ENCODE measurements at regions not wholly inside any gene's neighbourhood (a gene's known extent, or its start where the extent isn't known, plus 50 kb on each side); places are given as distances from the start of the nearest gene placed in this dataset.

DNA sequence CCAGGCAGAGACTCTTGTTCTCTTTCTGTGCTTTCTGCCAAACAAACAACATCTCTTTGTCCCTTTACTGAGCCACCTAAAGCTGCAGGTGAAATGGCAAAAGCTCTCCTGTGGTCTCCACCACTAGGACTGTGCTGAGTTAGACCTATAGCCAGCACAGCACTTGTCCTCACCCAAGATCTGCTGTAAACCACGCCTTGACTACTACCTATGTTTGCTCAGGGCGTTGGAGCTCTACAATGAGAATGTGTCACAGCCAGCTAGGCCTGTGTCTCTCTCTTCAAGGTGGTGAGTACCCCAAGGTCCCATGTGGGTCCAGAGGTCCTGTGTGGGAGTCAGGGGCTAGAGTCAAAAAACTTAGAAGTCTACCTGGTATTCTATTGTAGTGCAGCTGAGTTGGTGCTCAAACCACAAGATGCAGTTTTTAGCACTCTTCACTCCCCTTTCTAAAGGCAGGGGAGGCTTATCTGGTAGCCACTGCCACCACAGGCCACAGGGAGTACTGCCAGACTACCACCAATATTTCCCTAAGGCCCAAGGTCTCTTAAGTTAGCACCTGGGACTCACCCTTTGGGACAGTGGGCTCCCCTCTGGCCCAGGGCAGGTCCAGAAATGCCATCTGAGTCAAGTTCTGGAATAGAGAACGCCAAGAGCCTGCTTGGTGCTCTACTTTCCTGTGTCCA is 96.8 kb upstream of the RPRM start:
- Mint-ChIP-seq H3K4me3 (no peak overlapping the region), H3K36me3 (ENCODE audit: insufficient read depth in 1 of 3, low read depth in 3 of 3) (no peaks in the 10 kb centered on the region), H3K4me1 (no peaks in the 10 kb centered on the region), H3K27ac (no peak overlapping the region), H3K27me3 (ENCODE audit: low read depth) (no peaks in the 10 kb centered on the region), H3K9me3 (no peaks in the 10 kb centered on the region; a peak in 2 of 5 replicates)
- H3K14ac ChIP-seq (ENCODE audit: insufficient read depth, low read length) = no peak overlapping the region
- TF ChIP-seq, protein P1, sequence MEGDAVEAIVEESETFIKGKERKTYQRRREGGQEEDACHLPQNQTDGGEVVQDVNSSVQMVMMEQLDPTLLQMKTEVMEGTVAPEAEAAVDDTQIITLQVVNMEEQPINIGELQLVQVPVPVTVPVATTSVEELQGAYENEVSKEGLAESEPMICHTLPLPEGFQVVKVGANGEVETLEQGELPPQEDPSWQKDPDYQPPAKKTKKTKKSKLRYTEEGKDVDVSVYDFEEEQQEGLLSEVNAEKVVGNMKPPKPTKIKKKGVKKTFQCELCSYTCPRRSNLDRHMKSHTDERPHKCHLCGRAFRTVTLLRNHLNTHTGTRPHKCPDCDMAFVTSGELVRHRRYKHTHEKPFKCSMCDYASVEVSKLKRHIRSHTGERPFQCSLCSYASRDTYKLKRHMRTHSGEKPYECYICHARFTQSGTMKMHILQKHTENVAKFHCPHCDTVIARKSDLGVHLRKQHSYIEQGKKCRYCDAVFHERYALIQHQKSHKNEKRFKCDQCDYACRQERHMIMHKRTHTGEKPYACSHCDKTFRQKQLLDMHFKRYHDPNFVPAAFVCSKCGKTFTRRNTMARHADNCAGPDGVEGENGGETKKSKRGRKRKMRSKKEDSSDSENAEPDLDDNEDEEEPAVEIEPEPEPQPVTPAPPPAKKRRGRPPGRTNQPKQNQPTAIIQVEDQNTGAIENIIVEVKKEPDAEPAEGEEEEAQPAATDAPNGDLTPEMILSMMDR (conservative IDR thresholded peaks at IDR 0.05) = peak; percentile 44
- no peaks in the 10 kb centered on the region for H3K4me1 ChIP-seq (ENCODE audit: insufficient read depth, low read length)
- H3K79me1 ChIP-seq (ENCODE audit: insufficient read depth, low read depth, low read length, poor library complexity, severe bottlenecking) = no peaks in the 10 kb centered on the region
- H3T11ph ChIP-seq (ENCODE audit: low read length) = no peak overlapping the region
- H3K56ac ChIP-seq (ENCODE audit: insufficient read length, low read depth, low read length) = no peak overlapping the region
- H2BK5ac ChIP-seq (ENCODE audit: insufficient read length, low read length) = no peak overlapping the region
- H4K20me1 ChIP-seq (ENCODE audit: control insufficient read depth, insufficient read depth, insufficient read length) = no peaks in the 10 kb centered on the region
- no peak overlapping the region for H2BK15ac ChIP-seq (ENCODE audit: low read depth, low read length)
- no peaks in the 10 kb centered on the region for H3K9me3 ChIP-seq (ENCODE audit: control insufficient read depth, low read depth, low read length)
- no peak overlapping the region for H2BK20ac ChIP-seq (ENCODE audit: low read depth, low read length, poor library complexity, severe bottlenecking)
- no peaks in the 10 kb centered on the region for H3K79me2 ChIP-seq (ENCODE audit: insufficient read depth, low read length)
- H3K27me3 ChIP-seq (ENCODE audit: insufficient read depth, low read length) = no peaks in the 10 kb centered on the region
- H3K18ac ChIP-seq (ENCODE audit: insufficient read length, low read depth, low read length) = no peak overlapping the region
- H3K9ac ChIP-seq (ENCODE audit: extremely low read depth, insufficient read length, low read length) = no peak overlapping the region
- H2AFZ ChIP-seq (ENCODE audit: low read length) = no peak overlapping the region
- no peak overlapping the region for H2AK5ac ChIP-seq (ENCODE audit: insufficient read length, low read length)
- no peak overlapping the region for H3K27ac ChIP-seq (ENCODE audit: insufficient read length, low read depth, low read length)
- no peak for DNase-seq
- H3K4me2 ChIP-seq (ENCODE audit: insufficient read depth, insufficient read length, low read length) = no peak overlapping the region
- H4K91ac ChIP-seq (ENCODE audit: insufficient read length, low read depth, low read length) = no peak overlapping the region
- H3K23me2 ChIP-seq (ENCODE audit: insufficient read length, low read depth, low read length, poor library complexity, severe bottlenecking) = no peaks in the 10 kb centered on the region
- no peak overlapping the region for H3K4ac ChIP-seq (ENCODE audit: low read depth, low read length)
- H2BK12ac ChIP-seq (ENCODE audit: insufficient read length, low read depth, low read length) = no peak overlapping the region
- WGBS (ENCODE audit: extremely low coverage, insufficient read length, low lambda C conversion rate) = no CpG with 5 or more reads among the region's 3 CpGs
- no peak overlapping the region for H2BK120ac ChIP-seq (ENCODE audit: low read depth, low read length, poor library complexity, severe bottlenecking)
- H4K5ac ChIP-seq (ENCODE audit: insufficient read length, low read depth, low read length) = no peak overlapping the region
- H4K8ac ChIP-seq (replicated peaks; ENCODE audit: insufficient read length, low read depth, low read length) = no peak overlapping the region
- no peak overlapping the region for H3K23ac ChIP-seq (ENCODE audit: insufficient read length, low read depth, low read length)
